Common myeloid progenitor, CD34-positive (primary cell): ENCODE measurements at regions not wholly inside any gene's neighbourhood (a gene's known extent, or its start where the extent isn't known, plus 50 kb on each side); places are given as distances from the start of the nearest gene placed in this dataset.

ENCODE experiments used
- CTCF ChIA-PET: fragments of 350-600 bp; sonication (Branson Sonifier 250); formaldehyde crosslinking; loops from one replicate; lab custom pipeline; 2021; ENCODE audit warnings: antibody characterized with exemption; lab: Charles Lee
- POLR2A ChIA-PET: fragments of 350-600 bp; sonication (Branson Sonifier 250); formaldehyde crosslinking; loops from one replicate; lab custom pipeline; 2021; ENCODE audit warnings: antibody characterized with exemption; lab: Charles Lee
- DNase-seq, 3 donors: peaks; one replicate each; pipeline versions ENCODE4 v3.0.0 to v3.0.0-alpha.2; 2013
- H3K27ac ChIP-seq, 2 experiments: 1 replicate in 1 of 2; 2 replicates in 1 of 2; pipeline ENCODE4 v1.7.0; 2013; ENCODE audit warnings: inconsistent platforms in 2 of 2, low read length in 2 of 2, mild to moderate bottlenecking in 2 of 2, low read depth in 1 of 2, moderate library complexity in 1 of 2; ENCODE audit not compliant: severe bottlenecking in 2 of 2, insufficient read depth in 1 of 2, poor library complexity in 1 of 2
- H3K27me3 ChIP-seq, 5 experiments: replicated peaks in 2 of 5; 1 replicate in 3 of 5; 2 replicates in 2 of 5; pipeline versions ENCODE4 v1.6.1 to v1.7.0; 2013; ENCODE audit warnings: low read length in 4 of 5, mild to moderate bottlenecking in 2 of 5, moderate library complexity in 2 of 5, inconsistent platforms in 1 of 5; ENCODE audit not compliant: insufficient read depth in 5 of 5, control insufficient read depth in 4 of 5
- H3K36me3 ChIP-seq, 4 experiments: 1 replicate in 2 of 4; 2 replicates in 2 of 4; pipeline versions ENCODE4 v1.6.1 to v1.7.0; 2013; ENCODE audit warnings: low read length in 3 of 4, control low read depth in 1 of 4, mild to moderate bottlenecking in 1 of 4; ENCODE audit not compliant: control insufficient read depth in 4 of 4, insufficient read depth in 4 of 4
- H3K4me1 ChIP-seq, 4 experiments: 1 replicate in 3 of 4; 2 replicates in 1 of 4; pipeline versions ENCODE4 v1.6.1 to v1.7.1; 2013; ENCODE audit warnings: low read length in 3 of 4, mild to moderate bottlenecking in 3 of 4, control low read depth in 1 of 4, inconsistent platforms in 1 of 4, moderate library complexity in 1 of 4; ENCODE audit not compliant: control insufficient read depth in 4 of 4, insufficient read depth in 4 of 4; ENCODE audit errors: control extremely low read depth in 1 of 4
- H3K4me3 ChIP-seq, 7 experiments: 1 replicate in 4 of 7; 2 replicates in 3 of 7; pipeline versions ENCODE4 v1.5.1 to v1.7.0; 2013; ENCODE audit warnings: mild to moderate bottlenecking in 7 of 7, low read length in 6 of 7, moderate library complexity in 6 of 7, inconsistent platforms in 2 of 7, low read depth in 2 of 7, control low read depth in 1 of 7; ENCODE audit not compliant: insufficient read depth in 4 of 7, control insufficient read depth in 1 of 7; ENCODE audit errors: extremely low read depth in 1 of 7
- H3K9me3 ChIP-seq, 5 experiments: 1 replicate in 4 of 5; 2 replicates in 1 of 5; pipeline versions ENCODE4 v1.6.1 to v1.7.1; 2013; ENCODE audit warnings: low read length in 4 of 5, mild to moderate bottlenecking in 2 of 5, inconsistent platforms in 1 of 5, low read depth in 1 of 5, moderate library complexity in 1 of 5; ENCODE audit not compliant: control insufficient read depth in 4 of 5, insufficient read depth in 2 of 5; ENCODE audit errors: control extremely low read depth in 1 of 5
- WGBS: methylation state at CpG from one replicate; pipeline ENCODE4 v1.1.5; 2013; ENCODE audit not compliant: insufficient coverage; 5-methylcytosine and 5-hydroxymethylcytosine counted together

DNA sequence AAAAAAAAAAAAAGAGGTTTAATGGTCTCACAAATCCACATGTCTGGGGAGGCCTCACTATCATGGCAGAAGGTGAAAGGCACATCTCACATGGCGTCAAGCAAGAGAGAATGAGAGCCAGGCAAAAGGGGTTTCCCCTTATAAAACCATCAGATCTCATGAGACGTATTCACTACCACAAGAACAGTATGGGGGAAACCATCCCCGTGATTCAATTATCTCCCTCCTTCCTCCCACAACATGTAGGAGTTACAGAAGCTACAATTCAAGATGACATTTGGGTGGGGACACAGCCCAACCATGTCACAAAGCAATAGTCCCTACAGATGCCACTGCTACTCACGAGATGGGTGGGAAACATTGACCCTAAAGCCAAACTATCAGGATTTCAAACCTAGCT, 392.7 kb upstream of the ID2 start:
- Histone ChIP-seq H3K27me3 (no peaks in the 10 kb centered on the region), H3K4me1 (no peaks in the 10 kb centered on the region), H3K4me3 (no peak overlapping the region), H3K9me3 (peaks cover 0 to 3% (median 0%) of the 10 kb centered on the region in 5 experiments), H3K36me3 (peaks cover 0 to 2% (median 0%) of the 10 kb centered on the region in 4 experiments), H3K27ac (no peak overlapping the region)
- no peak for DNase-seq
- 88% methylated on average over 2 of the region's 4 CpGs for WGBS
- ChIA-PET POLR2A (interaction anchor here (0.6 kb wide), 1 partner anchor 149 kb away, joined by 4 read pairs; no protein-coding TSS in a partner anchor), CTCF (interaction anchor here (1.1 kb wide), 1 partner anchor 11 kb away, joined by 4 read pairs; no protein-coding TSS in a partner anchor)

DNA sequence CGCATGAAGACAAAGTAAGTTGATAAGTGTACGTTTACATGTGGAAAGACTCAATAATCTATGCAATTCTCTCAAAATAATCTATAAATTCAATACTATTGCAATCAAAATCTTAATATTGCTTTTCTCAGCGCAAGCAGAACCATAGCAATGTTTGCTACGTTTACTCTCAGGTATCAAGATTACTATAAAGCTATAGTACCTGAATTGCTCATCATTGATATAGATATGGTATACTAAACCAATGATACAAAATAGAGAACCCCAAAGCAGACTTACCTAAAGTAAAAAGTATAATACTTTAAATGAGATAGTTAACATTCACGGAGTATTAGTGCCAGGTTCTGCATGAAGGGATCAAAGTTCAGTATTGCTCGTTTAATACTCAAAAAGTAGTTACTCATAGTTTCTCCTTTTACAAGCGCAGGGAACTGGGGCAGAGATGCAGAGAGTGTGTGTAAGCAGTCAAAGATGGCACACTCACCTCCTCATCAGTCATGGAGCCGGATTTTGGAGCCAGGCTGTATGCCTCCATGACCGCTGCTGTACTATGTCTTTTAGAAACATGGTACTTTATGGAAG, 391.0 kb upstream of the ID2 start:
- ChIA-PET CTCF (no interaction called here), POLR2A (no interaction called here)
- Histone ChIP-seq H3K27me3 (no peaks in the 10 kb centered on the region), H3K4me1 (no peaks in the 10 kb centered on the region), H3K9me3 (peaks cover 0 to 3% (median 0%) of the 10 kb centered on the region in 5 experiments), H3K27ac (no peak overlapping the region), H3K4me3 (no peak overlapping the region), H3K36me3 (peaks cover 0 to 2% (median 0%) of the 10 kb centered on the region in 4 experiments)
- no peak for DNase-seq
- 100% methylated on average over 3 of the region's 9 CpGs for WGBS

DNA sequence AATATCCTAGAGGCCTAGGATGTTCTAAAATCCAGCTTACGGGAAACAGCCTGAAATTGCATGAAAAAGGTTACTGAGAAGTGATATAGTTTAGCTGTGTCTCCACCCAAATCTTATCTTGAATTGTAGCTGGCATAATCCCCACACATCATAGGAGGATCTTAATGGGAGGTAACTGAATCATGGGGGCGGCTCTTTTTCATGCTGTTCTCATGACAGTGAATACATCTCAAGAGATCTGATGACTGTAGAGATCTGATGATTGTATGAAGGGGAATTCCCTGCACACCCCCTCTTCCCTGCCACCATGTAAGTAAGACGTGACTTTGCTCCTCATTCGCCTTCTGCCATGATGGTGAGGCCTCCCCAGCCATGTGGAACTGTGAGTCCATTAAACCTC, 385.6 kb upstream of the ID2 start:
- no CpG with 5 or more reads among the region's 4 CpGs for WGBS
- POLR2A ChIA-PET = no interaction called here
- Histone ChIP-seq H3K36me3 (peaks cover 0 to 2% (median 0%) of the 10 kb centered on the region in 4 experiments), H3K27me3 (no peaks in the 10 kb centered on the region), H3K9me3 (peaks cover 0 to 8% (median 2%) of the 10 kb centered on the region in 5 experiments), H3K4me1 (peaks cover 4 to 33% (median 15%) of the 10 kb centered on the region in 4 experiments), H3K4me3 (no peak overlapping the region), H3K27ac (no peak overlapping the region)
- DNase-seq = no peak
- CTCF ChIA-PET = interaction anchor here (1.1 kb wide), 1 partner anchor 29 kb away, joined by 3 read pairs; no protein-coding TSS in a partner anchor

DNA sequence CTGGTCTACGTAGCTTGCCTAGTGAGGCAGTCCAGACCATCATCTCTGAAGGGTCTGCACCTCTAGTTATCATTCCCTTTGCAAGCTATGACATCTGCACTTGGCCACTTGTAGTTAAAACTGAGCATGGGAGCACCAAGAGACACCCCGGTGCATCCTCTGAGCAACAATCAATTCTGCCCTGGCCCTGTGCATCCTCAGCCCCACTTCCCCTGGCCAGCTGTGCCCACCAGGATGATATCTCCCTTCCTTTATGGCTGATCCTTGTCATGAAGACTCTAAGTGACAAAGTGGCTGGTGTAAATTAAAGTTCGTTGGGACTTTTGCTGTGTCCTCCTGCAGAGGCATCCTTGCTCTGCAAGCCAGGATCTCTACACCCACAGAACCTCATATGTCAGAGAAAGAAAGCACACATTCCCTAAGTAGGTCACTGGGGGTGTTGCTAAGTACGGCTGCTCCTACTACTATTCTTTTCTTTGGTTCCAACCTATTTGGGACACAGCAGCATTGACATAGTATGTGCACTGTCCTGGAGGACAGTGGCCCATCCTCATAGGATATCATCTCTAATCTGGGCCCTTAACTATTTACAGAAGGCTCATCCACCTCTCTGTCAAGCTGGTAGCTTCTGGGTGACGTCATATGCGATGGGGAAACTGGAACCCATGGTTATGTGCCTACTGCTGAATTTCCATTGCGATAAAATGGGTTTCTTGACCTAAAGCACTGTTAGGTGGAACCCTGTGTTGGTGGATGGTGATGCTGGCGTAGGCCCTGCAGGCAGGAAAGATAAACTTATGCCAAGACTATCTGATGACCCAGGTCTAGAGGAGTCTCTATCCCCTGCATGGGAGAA, 384.3 kb upstream of the ID2 start:
- peaks cover 13 to 45% (median 22%) of the 10 kb centered on the region in 4 experiments for H3K4me1 ChIP-seq
- peaks cover 0 to 2% (median 0%) of the 10 kb centered on the region in 4 experiments for H3K36me3 ChIP-seq
- peaks cover 0 to 10% (median 2%) of the 10 kb centered on the region in 5 experiments for H3K9me3 ChIP-seq
- no peaks in the 10 kb centered on the region for H3K27me3 ChIP-seq
- WGBS = 95% methylated on average over 6 of the region's 8 CpGs
- ChIA-PET POLR2A (no interaction called here), CTCF (interaction anchor here (1.1 kb wide), 1 partner anchor 30 kb away, joined by 3 read pairs; no protein-coding TSS in a partner anchor)
- H3K4me3 ChIP-seq = no peak overlapping the region
- no peak for DNase-seq
- no peak overlapping the region for H3K27ac ChIP-seq

DNA sequence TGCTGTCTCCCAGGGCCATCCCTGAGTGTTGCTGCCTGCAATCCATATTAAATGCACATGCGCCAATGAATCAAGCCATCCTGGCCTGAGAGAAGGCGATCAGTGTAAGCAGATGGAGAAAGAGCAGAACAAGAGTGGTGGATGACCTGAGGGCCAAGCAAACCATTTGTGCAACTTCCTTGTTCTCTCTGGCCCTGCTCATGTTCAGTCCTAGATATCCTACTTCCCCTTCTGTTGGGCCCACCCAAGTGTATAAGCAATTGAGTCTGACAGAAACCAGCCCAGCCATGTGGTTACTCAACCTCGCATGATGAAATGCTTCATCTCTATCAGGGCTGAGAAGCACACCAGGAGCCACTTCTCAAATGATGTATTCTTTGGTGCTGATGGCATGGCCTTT, 383.1 kb upstream of the ID2 start:
- Histone ChIP-seq H3K4me1 (peaks cover 22 to 56% (median 33%) of the 10 kb centered on the region in 4 experiments), H3K36me3 (no peaks in the 10 kb centered on the region), H3K9me3 (peaks cover 0 to 10% (median 2%) of the 10 kb centered on the region in 5 experiments), H3K27ac (no peak overlapping the region), H3K4me3 (no peak overlapping the region), H3K27me3 (no peaks in the 10 kb centered on the region)
- ChIA-PET POLR2A (no interaction called here), CTCF (interaction anchor here (1.2 to 1.5 kb wide), 2 partner anchors 26 to 161 kb away, joined by 3 to 5 read pairs; no protein-coding TSS in a partner anchor)
- peak; percentile 41 to 89 (median 87) for DNase-seq
- 73% methylated on average over 3 of the region's 3 CpGs for WGBS

DNA sequence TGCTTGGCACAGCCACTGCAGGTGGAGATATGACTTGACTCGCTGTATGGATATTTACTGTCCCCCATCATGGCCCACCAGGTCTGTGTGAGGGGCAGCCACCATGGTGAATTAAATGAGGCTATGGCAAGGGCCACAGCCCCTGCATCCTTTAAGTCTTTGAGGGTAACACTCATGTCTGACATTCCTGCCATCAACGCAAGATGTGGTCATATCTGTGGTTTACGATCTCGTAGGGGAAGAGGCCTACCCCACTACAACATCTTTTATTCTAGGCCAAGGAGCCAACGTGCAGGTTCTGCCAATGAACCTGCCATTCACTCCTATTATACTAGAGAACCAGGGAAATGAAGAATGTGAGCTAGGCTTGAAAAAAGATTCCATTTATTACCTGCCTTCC, 381.6 kb upstream of the ID2 start:
- peaks cover 0 to 10% (median 2%) of the 10 kb centered on the region in 5 experiments for H3K9me3 ChIP-seq
- DNase-seq = no peak
- H3K4me1 ChIP-seq = peaks cover 26 to 70% (median 47%) of the 10 kb centered on the region in 4 experiments
- H3K27me3 ChIP-seq = no peaks in the 10 kb centered on the region
- no peak overlapping the region for H3K4me3 ChIP-seq
- H3K36me3 ChIP-seq = no peaks in the 10 kb centered on the region
- POLR2A ChIA-PET = no interaction called here
- CTCF ChIA-PET = interaction anchor here (0.6 to 1.5 kb wide), 6 partner anchors 12 to 574 kb away, joined by 3 to 5 read pairs (median 4); no protein-coding TSS in a partner anchor
- H3K27ac ChIP-seq = no peak overlapping the region
- WGBS = 25% methylated on average over 4 of the region's 5 CpGs
